GM19035 (cell line): ENCODE measurements at regions not wholly inside any gene's neighbourhood (a gene's known extent, or its start where the extent isn't known, plus 50 kb on each side); places are given as distances from the start of the nearest gene placed in this dataset.

ENCODE experiments used
- ATAC-seq: cut with Tn5 transposase; IDR thresholded peaks from one replicate; pipeline ENCODE4 v1.9.1; 2021; ENCODE audit not compliant: unreplicated experiment

DNA sequence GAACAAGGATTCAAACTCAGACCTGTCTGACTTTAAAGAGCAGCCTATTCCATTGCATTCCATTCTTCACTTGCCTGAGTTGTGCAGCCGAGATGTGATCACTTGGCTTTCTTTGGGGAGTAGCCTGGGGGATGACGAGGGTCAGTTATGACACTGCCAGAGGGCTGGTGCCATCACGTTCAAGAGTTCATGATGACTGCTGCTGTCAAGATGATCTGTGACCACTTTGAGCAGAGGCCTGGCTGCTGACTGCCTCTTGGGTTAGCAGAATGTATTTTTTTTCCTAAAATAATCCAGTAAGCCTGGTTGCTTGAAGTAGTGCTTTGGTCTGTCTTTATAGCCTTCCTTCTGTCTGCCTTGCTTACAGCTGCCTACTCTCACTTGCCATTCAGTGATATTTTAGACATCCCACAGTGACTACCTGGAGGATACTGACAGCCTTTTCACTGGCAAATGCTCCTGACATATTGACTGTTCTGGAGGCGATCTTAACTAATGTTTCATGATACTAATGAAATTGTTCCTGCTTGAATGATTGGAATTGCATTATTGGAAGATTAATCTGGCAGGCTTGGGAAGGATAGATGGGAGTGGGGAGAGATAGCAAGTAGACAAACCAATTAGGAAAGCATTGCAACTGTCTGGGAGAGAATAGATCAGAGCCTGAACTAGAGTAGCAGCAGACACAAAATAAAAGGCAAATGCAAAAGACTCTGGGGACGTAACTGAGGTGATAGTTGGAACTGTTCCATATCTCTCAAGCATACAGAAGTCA lies 221.6 kb upstream of the LCORL start:
- no peak for ATAC-seq

DNA sequence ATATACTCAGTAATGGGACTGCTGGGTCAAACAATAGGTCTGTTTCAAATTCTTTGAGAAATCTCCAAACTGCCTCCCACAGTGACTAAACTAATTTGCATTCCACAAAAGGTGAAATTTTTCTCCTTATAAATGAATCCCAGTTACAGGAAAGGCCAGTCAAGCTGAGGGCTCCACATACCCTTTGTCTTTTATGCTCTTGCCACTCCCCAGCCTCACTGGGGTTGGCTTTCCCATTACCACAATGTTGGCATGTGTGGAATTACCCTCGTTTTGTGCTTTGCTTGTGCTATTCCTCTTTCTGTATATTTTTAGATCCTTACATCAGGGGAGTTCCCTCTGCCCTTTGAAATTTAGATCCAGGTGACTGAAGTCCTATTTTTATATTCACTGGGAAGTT lies 220.2 kb upstream of the LCORL start:
- no peak for ATAC-seq

DNA sequence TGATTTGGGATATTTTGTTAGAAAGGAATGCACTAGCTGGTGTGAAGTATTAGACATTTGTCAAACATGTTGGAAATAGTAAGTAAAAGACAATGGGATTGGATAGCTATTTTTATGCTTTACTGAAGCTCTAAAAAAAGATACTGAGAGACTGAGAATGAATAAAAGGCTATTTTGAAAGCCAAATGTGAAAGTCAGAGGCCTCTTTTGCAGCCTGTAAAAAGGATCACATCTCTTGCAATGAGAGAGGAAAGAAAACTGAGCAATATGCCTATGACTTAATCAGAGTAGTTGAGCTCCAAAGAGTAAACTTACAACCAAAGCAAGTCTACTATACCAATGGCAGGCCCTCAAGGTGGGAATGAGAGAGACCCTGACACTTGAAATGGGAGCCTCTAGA lies 212.6 kb upstream of the LCORL start:
- no peak for ATAC-seq

DNA sequence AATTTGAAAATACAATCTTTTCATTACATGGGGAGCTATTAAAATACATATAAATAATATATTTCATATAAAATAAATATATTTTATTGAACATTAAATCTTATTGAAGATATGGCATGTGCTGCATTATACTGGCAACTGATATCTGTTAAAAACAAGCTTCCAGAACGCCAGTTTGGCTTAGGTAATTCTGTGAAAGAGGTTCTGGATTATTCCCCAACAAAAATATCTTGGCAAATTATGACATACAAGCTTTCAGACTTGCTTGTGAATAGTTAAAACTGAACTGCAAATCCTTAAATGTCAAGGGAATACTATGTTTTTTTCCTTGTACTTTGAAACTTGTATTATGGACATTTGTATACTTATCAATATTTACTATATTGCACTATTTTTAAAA lies 210.2 kb upstream of the LCORL start:
- ATAC-seq, result no peak

DNA sequence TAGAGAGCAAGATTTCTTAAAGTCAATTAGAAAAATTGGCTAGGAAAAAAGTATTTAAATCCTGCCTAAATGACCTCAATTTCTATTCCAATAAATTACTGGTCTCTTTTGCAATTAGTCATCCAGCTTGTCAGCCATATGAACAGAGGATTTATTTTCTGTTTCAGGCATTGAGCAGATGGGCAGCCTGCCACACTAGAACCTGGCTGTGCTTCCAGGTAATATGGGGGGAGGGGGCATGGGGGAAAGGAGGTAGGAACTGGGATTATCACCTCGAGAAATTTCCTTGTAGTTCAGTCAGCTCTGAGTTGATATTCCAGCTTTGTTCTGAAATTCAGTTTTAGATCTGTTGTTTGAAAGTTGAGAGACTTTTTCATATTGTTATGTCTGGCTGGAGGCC lies 206.3 kb upstream of the LCORL start:
- no peak for ATAC-seq

GRCh38 chr4:18214411-18215055 lies 193.0 kb upstream of the LCORL start:
- ATAC-seq, result peak; percentile 53

- ATAC-seq, result no peak
Observed at GRCh38 chr4:18213576-18214198, 192.1 kb upstream of the LCORL start.

GRCh38 chr4:18209448-18209847 lies 187.9 kb upstream of the LCORL start:
- ATAC-seq, result no peak

DNA sequence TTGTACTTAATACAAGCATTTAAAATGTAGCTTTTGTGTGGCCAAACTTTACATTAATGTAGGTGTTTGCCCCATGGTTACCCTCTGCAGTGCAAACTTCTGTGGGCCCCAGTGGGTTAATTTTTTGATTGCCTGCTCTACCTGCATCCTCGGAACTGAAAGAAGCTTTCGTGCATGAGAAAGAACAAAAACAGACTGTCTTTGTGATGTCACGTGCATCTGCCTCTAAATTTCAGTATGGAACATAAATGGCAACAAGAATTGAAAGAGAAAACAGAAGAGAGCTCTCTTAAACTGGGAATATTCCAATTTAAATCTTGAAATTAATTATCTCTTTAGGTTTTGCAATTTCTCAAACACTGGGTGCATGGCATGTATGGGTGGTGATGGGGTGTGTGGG lies 182.4 kb upstream of the LCORL start:
- ATAC-seq, result no peak

DNA sequence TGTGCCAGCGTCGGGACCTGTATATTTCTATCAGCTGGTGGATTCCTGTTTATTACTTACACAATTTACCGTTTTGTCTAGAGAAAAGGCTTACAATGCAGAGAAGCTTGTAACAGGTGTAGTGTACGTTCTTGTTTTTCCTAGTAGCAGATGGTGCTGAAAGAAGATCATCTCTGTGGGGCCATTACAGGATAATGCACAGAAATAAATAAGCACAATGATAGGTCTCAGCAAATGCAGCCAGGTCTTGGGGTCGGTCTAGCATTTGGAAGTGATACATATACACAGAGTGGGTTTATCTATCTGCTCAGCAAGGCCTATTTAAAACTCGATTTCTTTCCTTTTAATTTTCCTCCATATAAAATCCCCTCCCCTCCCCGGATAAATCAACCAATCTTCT lies 180.9 kb upstream of the LCORL start:
- ATAC-seq, result no peak

- no peak for ATAC-seq
Observed at GRCh38 chr4:18201885-18202284, 180.3 kb upstream of the LCORL start.

DNA sequence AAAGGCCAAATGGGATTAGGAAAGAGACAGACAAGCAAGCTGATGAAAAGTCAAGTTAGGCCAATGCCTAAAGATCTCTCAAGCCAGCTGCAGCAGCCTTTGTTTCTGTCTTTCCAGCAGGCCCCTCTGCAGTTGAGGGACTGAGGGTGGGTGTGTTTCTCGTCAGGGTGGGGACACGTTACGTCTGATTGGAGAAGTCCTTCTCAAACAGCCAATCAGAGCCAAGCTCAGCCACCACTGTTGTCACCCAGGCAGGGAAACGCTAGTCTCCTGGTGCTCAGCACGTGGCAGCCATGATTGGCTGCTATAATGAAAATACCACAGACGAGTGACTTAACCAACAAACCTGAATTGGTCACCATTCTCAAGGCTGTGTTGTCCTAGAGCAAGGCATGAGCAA lies 177.1 kb upstream of the LCORL start:
- ATAC-seq, result no peak

GRCh38 chr4:18197467-18197866 lies 175.9 kb upstream of the LCORL start:
- no peak for ATAC-seq

DNA sequence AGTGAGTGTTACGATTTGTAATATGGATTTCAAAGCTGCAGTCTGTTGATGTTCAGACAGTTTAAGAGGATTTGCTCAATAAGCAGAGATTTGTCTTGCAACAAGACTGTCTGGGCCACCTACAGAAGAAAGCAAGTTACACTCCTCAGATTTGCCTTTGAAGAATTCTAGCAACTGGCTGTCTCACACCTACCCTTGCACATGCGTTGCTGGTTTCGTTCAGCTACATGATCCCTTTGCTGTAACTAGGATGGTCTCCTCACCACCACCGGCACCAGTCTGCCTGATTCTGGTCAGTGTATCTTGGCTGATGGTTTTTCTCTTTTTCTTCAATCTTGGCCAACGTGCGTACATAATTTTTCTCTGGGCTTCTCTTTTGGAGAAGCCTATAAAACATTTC lies 172.7 kb upstream of the LCORL start:
- no peak for ATAC-seq

GRCh38 chr4:18192901-18193300 lies 171.3 kb upstream of the LCORL start:
- ATAC-seq, result no peak

DNA sequence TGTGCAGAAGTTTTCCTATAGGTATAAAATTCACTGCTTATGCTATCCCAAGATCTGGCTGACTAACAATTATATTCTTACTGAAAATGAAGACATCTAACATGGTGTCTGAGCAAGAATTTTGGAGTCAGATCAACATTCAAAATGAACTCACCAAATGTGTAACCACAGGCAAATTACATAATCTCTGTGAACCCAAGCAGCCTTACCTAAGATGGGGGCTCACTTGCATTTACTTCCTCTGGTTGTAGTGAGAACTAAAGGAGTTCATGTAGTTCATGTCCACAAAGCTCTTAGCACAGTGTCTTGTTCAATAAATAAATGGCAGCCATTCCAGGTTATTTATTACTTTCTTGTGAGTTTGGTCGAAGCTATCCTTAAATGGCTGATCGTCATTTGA lies 163.9 kb upstream of the LCORL start:
- ATAC-seq, result no peak

DNA sequence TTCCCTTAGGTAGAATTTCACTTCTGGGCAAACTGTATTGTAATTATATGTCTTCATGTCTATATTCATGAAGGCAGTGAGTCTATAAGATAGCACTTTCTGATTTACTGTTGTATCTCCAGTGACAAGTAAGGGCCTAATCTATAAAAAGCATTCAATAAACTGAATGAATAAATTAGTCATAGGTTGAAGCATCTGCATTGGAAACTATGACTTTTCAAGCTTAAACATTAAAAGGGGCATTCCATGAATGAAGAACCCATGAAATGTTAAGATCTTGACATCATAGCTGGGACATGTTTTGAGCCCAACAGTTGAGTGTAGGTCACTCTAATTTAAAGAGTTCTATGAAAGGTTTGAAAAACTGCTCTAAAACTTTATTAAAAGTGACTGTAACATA lies 159.3 kb upstream of the LCORL start:
- no peak for ATAC-seq

DNA sequence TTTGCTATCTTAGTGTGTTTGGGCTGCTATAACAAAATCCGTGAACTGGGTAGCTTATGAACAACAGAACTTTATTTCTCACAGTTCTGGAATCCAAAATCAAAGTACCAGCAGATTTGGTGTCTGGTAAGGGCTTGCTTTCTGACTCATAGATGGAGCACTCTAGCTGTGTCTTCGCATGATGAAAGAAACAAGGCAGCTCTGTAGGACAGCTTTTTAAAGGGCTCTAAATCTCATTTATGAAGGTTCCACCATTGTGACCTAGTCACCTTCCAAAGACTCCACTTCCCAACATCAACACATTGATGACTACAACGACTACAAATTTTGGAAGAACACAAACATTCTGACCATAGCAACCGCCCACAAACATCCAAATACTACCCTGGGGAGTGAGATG lies 158.6 kb upstream of the LCORL start:
- no peak for ATAC-seq

GRCh38 chr4:18171896-18172295 lies 150.3 kb upstream of the LCORL start:
- ATAC-seq, result no peak

GRCh38 chr4:18167831-18168230 lies 146.3 kb upstream of the LCORL start:
- ATAC-seq, result no peak

- ATAC-seq, result no peak
Observed at GRCh38 chr4:18166925-18167324, 145.4 kb upstream of the LCORL start.

GRCh38 chr4:18162453-18162852 lies 140.9 kb upstream of the LCORL start:
- ATAC-seq, result no peak
